HG02798 (cell line): ENCODE measurements at regions not wholly inside any gene's neighbourhood (a gene's known extent, or its start where the extent isn't known, plus 50 kb on each side); places are given as distances from the start of the nearest gene placed in this dataset.
A peak's percentile ranks its signal among the peaks of the same experiment; 100 is the strongest.
"Not testable (repeated sequence)": the region's sequence is repeated elsewhere in the genome, so short reads cannot be mapped to it uniquely, and the experiment has no call there.

Experiments
- ATAC-seq: cut with Tn5 transposase; IDR thresholded peaks from one replicate; pipeline ENCODE4 v1.9.1; 2021; ENCODE audit warnings: mild to moderate bottlenecking; ENCODE audit not compliant: unreplicated experiment, poor library complexity

GRCh38 chr2:193869564-193869963 is 1674.8 kb upstream of the TMEFF2 start:
- no peak for ATAC-seq

- ATAC-seq = no peak
Measured at GRCh38 chr2:193868833-193869232, 1674.1 kb upstream of the TMEFF2 start.

DNA sequence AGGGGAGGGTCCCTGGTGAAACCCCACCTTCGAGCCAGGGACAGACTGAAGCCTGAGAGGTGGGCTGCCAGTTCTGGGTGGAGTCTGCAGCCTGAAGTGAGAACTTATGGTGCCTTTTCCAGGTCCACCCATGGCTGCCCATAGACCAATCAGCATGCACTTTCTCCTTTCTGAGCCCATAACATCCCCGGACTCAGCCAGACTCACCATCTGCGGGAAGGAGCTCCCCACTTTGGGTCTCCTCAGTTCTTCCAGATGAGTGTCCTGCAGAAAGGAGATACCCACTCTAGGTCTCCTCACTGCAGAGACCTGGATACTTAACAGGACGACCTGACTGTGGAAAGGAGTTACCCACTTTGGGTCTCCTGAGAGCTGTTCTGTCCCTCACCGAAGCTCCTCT is 1673.4 kb upstream of the TMEFF2 start:
- ATAC-seq = no peak

DNA sequence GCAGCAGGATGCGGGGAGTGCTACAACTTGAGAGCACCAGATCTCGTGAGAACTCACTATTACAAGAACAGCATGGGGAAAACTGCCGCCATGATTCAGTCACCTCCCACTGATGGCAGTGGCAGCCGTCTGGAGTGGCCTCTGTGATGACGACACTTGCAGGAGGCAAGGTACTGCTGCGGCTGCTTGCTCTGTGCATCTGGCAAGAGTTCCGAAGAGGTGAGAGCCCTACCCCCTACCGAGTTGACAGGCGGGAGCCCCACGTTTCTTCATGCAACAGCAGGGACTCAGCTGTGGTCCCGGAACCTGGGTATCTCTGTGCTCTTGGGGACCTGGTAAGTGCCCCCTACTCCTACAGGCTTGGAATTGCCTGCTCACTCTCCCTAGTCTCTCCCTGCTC is 1672.7 kb upstream of the TMEFF2 start:
- ATAC-seq = no peak

- ATAC-seq = no peak
Measured at GRCh38 chr2:193861557-193861956, 1666.8 kb upstream of the TMEFF2 start.

DNA sequence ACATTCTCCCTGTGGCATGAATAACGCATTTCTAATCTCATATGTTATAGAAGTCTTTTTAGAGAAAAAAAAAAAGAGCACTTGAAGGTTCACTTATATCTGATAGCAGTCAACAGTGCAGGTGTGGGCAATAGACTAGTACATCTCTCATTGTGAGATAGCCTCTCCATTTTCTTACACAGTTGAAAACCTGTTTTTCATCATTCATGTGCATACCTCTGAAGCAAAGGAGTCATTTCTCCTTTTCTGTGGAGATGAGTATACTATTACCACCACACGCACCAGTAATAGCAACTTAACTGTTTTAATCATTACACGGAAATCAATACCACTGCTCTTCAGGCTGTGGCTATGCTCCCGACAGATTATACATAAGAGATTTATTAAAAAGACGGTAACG is 1653.3 kb upstream of the TMEFF2 start:
- no peak for ATAC-seq

DNA sequence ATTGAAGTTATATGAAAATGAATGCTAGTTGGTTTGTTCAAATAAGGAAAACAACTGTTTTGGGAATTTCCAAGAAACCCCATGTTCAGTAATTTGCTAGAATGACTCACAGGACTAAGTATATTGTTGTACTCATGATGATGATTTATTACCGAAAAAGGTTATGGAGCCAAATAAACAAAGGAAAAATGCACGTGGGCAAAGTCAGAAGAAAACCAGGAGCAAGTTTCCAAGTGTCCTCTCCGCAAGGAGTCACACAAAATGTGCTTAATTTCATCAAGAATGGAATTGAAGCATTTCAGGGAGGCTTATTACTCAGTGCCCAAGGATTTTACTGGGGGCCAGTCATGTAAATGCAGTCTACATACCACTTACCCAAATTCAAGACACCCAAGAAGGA is 1652.4 kb upstream of the TMEFF2 start:
- no peak for ATAC-seq

GRCh38 chr2:193845604-193846003 is 1650.9 kb upstream of the TMEFF2 start:
- no peak for ATAC-seq

GRCh38 chr2:193843675-193844074 is 1648.9 kb upstream of the TMEFF2 start:
- peak; percentile 44 for ATAC-seq

GRCh38 chr2:193841384-193842150 is 1646.8 kb upstream of the TMEFF2 start:
- ATAC-seq = no peak

GRCh38 chr2:193837111-193837738 is 1642.5 kb upstream of the TMEFF2 start:
- no peak for ATAC-seq

DNA sequence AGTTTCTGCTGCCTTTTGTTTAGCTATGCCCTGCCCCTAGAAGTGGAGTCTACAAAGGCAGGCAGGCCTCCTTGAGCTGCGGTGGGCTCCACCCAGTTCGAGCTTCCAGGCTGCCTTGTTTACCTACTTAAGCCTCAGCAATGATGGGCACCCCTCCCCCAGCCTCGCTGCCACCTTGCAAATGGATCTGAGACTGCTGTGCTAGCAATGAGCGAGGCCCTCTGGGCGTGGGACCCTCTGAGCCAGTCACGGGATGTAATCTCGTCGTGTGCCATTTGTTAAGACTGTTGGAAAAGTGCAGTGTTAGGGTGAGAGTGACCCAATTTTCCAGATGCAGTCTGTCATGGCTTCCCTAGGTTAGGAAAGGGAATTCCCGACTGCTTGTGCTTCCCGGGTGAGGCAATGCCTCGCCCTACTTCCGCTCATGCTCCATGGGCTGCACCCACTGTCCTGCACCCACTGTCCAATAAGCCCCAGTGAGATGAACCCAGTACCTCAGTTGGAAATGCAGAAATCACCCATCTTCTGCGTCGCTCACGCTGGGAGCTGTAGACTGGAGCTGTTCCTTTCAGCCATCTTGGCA is 1641.8 kb upstream of the TMEFF2 start:
- not testable (repeated sequence) for ATAC-seq

- ATAC-seq = not testable (repeated sequence)
Measured at GRCh38 chr2:193833895-193834294, 1639.2 kb upstream of the TMEFF2 start.

DNA sequence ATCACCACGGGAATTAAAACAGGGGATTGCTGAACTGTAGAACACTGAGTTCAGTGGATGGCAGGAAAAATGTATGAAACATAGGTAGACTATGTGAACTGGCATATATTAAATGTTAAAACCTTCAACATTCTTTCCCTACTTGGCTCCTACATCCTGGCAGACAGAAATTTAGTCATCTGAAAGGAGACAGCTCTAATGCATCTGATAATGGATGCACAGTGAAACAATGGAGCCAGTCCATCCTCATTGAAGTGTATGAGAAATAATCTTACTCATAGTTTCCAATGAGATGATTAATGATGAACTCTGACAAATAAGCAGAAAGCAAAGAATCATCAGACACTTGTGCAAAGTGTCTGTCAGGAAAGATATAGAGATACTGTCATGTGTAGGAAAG is 1629.7 kb upstream of the TMEFF2 start:
- no peak for ATAC-seq

- no peak for ATAC-seq
Measured at GRCh38 chr2:193818801-193819499, 1624.2 kb upstream of the TMEFF2 start.

DNA sequence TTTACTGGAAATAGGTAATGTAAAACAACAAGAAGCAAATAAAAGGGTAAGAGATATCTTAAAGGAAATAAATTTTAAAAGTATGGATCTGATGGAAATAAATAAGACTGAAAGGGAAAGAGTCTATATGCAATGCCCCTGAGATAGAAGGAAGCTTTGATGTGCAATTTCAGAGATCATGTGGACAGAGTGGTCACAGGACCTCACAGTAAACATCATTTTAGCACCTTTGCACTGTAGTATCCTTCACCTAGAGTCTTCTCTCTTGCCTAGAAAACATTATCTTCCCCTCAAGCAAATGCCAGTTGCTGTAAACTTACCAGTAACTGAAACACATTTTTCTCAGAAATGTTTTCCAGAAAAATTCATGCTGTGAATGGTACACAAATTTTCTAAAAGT is 1621.3 kb upstream of the TMEFF2 start:
- ATAC-seq = no peak

DNA sequence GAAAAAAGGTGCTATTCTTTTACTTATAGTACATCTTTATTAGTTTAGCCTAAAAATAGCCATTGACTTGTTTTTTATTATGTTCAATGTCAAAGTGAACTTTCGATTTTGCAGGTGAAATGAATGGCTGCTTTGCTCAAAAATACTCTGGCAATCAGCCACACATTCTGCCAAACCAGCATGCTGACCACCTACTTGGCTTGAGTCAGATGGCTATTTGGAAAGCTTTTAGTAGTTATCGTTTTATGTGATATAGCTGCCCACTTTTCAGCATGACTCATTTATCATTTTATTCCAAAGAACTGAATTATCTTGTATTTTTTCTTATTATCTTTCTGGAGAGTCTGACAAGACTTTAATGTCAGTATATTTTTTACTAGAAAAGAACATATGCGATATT is 1615.8 kb upstream of the TMEFF2 start:
- no peak for ATAC-seq

DNA sequence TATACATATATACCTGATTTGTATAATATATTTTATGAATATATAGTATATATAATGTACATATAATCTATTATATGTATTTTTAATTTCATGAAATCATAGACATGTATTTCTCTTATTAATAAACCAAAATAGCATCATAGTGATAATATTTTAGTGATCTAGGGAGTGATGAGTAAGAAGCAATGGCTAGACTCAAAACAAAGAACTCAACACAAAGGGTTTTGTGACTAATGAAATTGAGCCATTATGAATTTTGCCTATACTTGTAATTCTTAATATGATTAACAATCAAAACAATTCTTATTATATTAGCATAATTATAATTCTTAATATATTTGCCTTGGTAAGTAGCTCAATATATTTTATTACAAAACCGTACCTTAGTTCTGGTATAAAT is 1614.1 kb upstream of the TMEFF2 start:
- no peak for ATAC-seq

GRCh38 chr2:193806088-193806774 is 1611.5 kb upstream of the TMEFF2 start:
- no peak for ATAC-seq

DNA sequence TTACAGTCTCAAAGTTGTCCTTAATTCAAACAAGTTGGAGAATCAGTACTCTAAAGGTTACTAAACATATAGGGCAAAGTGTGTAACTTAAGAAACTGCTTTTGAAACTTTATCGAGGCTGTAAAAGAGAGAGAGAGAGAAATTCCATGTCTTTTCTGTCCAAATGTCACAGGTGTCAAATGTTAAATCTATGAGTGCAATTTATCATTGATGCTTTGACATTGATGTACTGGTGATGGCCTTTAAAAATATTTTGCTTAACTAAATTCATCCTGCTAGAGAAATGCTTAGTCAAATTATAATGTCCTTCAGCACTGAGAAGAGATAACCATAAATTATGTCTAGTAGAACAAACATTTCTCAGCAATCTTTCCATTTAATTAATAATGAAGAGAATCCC is 1602.1 kb upstream of the TMEFF2 start:
- ATAC-seq = no peak

DNA sequence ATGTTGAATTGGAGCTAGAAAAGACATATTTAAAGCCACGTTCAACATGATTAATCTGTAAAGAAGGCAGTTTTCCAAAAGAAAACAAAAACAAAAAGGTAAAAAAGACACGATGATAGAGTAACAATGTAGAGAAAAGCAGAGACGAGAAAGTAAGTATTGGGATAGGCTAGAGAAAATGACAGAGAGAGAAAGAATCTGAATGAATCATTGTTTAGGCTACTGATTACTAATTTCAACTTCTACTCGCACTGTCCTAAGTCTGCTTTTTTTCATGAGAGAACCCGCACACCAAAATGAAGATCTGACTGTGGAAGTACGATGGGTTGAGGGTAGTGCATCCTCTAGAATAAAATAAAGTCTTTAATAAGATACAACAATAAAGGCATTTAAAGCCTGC is 1599.2 kb upstream of the TMEFF2 start:
- ATAC-seq = no peak
